ENCODE measurements at regions not wholly inside any gene's neighbourhood (a gene's known extent, or its start where the extent isn't known, plus 50 kb on each side); places are given as distances from the start of the nearest gene placed in this dataset.
A peak's percentile ranks its signal among the peaks of the same experiment; 100 is the strongest.

DNA sequence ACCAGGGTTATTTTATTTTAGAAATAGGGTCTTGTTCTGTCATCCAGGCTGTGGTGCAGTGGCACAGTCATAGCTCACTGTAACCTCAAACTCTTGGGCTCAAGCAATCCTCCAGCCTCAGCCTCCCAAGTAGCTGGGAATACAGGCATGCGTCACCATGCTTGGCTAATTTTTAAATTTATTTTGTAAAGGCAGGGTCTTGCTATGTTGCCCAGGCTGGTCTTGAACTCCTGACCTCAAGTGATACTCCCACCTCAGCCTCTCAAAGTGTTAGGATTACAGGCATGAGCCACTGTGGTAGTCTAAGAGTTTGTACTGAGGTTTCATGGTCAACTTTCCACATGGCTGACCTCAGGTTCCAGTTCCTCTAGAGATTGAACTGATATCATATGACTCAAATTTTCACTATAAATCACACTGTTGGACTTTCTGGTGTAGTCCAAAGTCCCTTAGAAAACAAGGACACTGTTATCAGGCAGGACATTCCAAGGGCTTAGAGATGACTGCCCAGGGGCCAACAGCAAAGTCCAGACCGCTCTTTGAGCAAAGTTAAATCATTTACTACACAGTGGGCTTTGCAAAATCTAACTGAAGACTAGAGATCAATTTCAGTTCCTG, 82.0 kb upstream of the MEX3C start:
- ATAC-seq, result peak; percentile 92
- Histone ChIP-seq H3K9ac (ENCODE audit: insufficient read depth, low read depth, low read length) (no peak overlapping the region), H3K79me2 (ENCODE audit: insufficient read depth, low read length) (no peaks in the 10 kb centered on the region), H2AFZ (ENCODE audit: low read length) (no peak overlapping the region), H3K27ac (ENCODE audit: extremely low read length, insufficient read depth, low read length) (peak overlapping the region; percentile 68), H3K27me3 (ENCODE audit: control insufficient read depth in 1 of 2, insufficient read depth in 2 of 2, low read length in 2 of 2) (no peaks in the 10 kb centered on the region), H3K4me1 (ENCODE audit: insufficient read depth, low read length) (peaks cover 67% of the 10 kb centered on the region), H3K4me2 (ENCODE audit: low read depth, low read length) (0 out of 2 replicates have a peak overlapping the region, but pooled peaks have one; percentile 28), H3K36me3 (replicated peaks in 1 of 2; ENCODE audit: control insufficient read depth in 1 of 2, insufficient read depth in 2 of 2, low read length in 2 of 2) (no peaks in the 10 kb centered on the region), H3K4me3 (replicated peaks in 1 of 3; ENCODE audit: insufficient read depth in 1 of 3, low read depth in 2 of 3, low read length in 3 of 3) (no peak overlapping the region), H3K9me3 (ENCODE audit: low read length) (no peaks in the 10 kb centered on the region), H4K20me1 (ENCODE audit: insufficient read depth, low read length) (no peaks in the 10 kb centered on the region)
- in situ Hi-C loops (cut with HindIII; ENCODE audit: extremely low pct_ligation_motif_present, low pct_unique_long_range_greater_than_20kb), result loop anchor here (10.0 kb wide), 1 partner anchor 105 kb away; no protein-coding TSS in a partner anchor
- no TSS peak for BruUV-seq (replicated peaks)
- DNase-seq (ENCODE audit: low spot score), result peak; percentile 86
- 22% methylated on average over 1 of the region's 2 CpGs for WGBS (ENCODE audit: low lambda C conversion rate)
- intact Hi-C loops (cut with micrococcal nuclease; ENCODE audit: unreplicated experiment), result loop anchor here (1.0 to 2.0 kb wide), 3 partner anchors 81 to 105 kb away; no protein-coding TSS in a partner anchor
- ChIA-PET CTCF (ENCODE audit: low intra/inter-chr PET ratio, low total read pairs) (no interaction called here), POLR2A (no interaction called here)
- FAIRE-seq, result peak; percentile 89
- TF ChIP-seq BCL6 (CRISPR knock-in tag; IDR thresholded peaks at IDR 0.05) (peak; percentile 67), ETV5 (CRISPR knock-in tag; IDR thresholded peaks at IDR 0.05; ENCODE audit: borderline replicate concordance) (peak; percentile 46; the same call in 1 of the 2 replicates), ZNF256 (CRISPR knock-in tag; conservative IDR thresholded peaks at IDR 0.05) (no peak), SRSF9 (IDR thresholded peaks at IDR 0.05; ENCODE audit: borderline replicate concordance, insufficient read depth, low read depth, low read length, poor library complexity, severe bottlenecking) (no peak), HDAC1 (CRISPR knock-in tag; IDR thresholded peaks at IDR 0.05) (peak; percentile 84), HNRNPUL1 (IDR thresholded peaks at IDR 0.05; ENCODE audit: low read depth, low read length) (no peak), CHD4 (IDR thresholded peaks at IDR 0.05; ENCODE audit: borderline replicate concordance, low read length) (peak; percentile 65; the same call in 1 of the 2 replicates), ZNF121 (CRISPR knock-in tag; IDR thresholded peaks at IDR 0.05) (peak; percentile 90), CREB1 (IDR thresholded peaks at IDR 0.05) (no peak), CREB1 (CRISPR knock-in tag; IDR thresholded peaks at IDR 0.05) (peak; percentile 25; the same call in 1 of the 2 replicates)
- TF ChIP-seq, protein P1, sequence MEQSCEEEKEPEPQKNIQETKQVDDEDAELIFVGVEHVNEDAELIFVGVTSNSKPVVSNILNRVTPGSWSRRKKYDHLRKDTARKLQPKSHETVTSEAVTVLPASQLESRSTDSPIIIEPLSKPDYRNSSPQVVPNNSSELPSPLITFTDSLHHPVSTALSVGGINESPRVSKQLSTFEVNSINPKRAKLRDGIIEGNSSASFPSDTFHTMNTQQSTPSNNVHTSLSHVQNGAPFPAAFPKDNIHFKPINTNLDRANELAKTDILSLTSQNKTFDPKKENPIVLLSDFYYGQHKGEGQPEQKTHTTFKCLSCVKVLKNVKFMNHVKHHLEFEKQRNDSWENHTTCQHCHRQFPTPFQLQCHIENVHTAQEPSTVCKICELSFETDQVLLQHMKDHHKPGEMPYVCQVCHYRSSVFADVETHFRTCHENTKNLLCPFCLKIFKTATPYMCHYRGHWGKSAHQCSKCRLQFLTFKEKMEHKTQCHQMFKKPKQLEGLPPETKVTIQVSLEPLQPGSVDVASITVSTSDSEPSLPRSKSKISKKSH (CRISPR knock-in tag; IDR thresholded peaks at IDR 0.05; ENCODE audit: borderline replicate concordance), result no peak
- TF ChIP-seq, protein P2, sequence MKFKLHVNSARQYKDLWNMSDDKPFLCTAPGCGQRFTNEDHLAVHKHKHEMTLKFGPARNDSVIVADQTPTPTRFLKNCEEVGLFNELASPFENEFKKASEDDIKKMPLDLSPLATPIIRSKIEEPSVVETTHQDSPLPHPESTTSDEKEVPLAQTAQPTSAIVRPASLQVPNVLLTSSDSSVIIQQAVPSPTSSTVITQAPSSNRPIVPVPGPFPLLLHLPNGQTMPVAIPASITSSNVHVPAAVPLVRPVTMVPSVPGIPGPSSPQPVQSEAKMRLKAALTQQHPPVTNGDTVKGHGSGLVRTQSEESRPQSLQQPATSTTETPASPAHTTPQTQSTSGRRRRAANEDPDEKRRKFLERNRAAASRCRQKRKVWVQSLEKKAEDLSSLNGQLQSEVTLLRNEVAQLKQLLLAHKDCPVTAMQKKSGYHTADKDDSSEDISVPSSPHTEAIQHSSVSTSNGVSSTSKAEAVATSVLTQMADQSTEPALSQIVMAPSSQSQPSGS (CRISPR knock-in tag; IDR thresholded peaks at IDR 0.05), result peak; percentile 62; the same call in 1 of the 2 replicates
- TF ChIP-seq, protein P3, sequence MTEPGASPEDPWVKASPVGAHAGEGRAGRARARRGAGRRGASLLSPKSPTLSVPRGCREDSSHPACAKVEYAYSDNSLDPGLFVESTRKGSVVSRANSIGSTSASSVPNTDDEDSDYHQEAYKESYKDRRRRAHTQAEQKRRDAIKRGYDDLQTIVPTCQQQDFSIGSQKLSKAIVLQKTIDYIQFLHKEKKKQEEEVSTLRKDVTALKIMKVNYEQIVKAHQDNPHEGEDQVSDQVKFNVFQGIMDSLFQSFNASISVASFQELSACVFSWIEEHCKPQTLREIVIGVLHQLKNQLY (CRISPR knock-in tag; IDR thresholded peaks at IDR 0.05), result 0 out of 2 replicates have a peak, but pooled peaks have one; percentile 41
- TF ChIP-seq, protein P4, sequence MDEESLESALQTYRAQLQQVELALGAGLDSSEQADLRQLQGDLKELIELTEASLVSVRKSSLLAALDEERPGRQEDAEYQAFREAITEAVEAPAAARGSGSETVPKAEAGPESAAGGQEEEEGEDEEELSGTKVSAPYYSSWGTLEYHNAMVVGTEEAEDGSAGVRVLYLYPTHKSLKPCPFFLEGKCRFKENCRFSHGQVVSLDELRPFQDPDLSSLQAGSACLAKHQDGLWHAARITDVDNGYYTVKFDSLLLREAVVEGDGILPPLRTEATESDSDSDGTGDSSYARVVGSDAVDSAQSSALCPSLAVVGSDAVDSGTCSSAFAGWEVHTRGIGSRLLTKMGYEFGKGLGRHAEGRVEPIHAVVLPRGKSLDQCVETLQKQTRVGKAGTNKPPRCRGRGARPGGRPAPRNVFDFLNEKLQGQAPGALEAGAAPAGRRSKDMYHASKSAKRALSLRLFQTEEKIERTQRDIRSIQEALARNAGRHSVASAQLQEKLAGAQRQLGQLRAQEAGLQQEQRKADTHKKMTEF (CRISPR knock-in tag; IDR thresholded peaks at IDR 0.05), result 0 out of 2 replicates have a peak, but pooled peaks have one; percentile 42
- TF ChIP-seq, protein P5, sequence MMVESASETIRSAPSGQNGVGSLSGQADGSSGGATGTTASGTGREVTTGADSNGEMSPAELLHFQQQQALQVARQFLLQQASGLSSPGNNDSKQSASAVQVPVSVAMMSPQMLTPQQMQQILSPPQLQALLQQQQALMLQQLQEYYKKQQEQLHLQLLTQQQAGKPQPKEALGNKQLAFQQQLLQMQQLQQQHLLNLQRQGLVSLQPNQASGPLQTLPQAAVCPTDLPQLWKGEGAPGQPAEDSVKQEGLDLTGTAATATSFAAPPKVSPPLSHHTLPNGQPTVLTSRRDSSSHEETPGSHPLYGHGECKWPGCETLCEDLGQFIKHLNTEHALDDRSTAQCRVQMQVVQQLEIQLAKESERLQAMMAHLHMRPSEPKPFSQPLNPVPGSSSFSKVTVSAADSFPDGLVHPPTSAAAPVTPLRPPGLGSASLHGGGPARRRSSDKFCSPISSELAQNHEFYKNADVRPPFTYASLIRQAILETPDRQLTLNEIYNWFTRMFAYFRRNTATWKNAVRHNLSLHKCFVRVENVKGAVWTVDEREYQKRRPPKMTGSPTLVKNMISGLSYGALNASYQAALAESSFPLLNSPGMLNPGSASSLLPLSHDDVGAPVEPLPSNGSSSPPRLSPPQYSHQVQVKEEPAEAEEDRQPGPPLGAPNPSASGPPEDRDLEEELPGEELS (CRISPR knock-in tag; IDR thresholded peaks at IDR 0.05), result 0 out of 2 replicates have a peak, but pooled peaks have one; percentile 33

Measured in HepG2 (cell line).